ENCODE measurements at regions not wholly inside any gene's neighbourhood (a gene's known extent, or its start where the extent isn't known, plus 50 kb on each side); places are given as distances from the start of the nearest gene placed in this dataset.

DNA sequence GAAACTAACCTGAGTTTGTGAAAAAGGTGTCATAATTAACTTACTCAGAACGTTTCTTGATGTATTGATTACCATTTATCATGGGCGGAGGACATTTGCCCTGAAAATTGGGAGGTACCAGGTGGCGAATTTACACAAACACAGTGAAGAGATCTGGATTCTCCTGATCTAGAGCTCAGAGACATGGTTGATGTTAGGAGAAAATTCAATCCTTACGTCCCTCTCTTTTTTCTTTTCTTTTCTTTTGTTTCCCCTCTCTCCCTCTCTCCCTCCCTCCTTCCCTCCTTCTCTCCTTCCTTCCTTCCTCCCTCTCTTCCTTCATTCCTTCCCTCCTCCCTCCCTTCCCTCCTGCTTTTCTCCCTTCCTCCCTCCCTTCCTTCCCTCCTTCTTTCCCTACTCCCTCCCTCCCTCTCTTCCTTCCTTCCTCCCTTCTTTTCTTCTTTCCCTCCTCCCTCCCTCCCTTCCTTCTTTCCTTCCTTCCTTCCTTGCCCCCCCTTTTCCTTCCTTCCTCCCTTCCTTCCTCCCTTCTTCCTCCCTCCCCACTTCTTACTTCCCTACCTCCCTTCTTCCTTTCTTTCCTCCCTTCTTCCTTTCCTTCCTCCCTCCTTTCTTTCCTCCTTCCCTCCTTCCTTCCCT is 234.1 kb downstream of the OTOR start:
- H3K27me3 Mint-ChIP-seq: no peaks in the 10 kb centered on the region
- no peaks in the 10 kb centered on the region for H3K4me1 Mint-ChIP-seq
- no peak overlapping the region for H3K4me3 Mint-ChIP-seq
- H3K36me3 Mint-ChIP-seq (ENCODE audit: low read depth): no peaks in the 10 kb centered on the region
- no peak overlapping the region for H3K27ac Mint-ChIP-seq
- no peak for ATAC-seq (replicated peaks)
- peaks cover 4% of the 10 kb centered on the region for H3K9me3 Mint-ChIP-seq

DNA sequence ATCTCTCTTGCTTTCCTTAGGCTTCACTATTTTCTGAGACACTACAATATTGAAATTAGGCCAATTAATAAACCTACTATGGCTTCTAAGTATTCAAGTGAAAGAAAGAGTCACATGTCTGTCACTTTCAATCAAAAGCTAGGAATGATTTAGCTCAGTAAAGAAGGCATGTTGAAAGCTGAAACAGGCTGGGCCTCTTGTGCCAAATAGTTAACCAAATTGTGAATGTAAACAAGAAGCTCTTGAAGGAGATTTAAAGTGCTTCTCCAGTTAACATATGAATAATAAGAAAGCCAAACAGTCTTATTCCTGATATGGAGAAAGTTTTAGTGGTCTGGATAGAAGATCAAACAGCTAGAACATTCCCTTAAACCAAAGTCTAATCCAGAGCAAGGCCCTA is 236.3 kb downstream of the OTOR start:
- Mint-ChIP-seq H3K9me3 (peaks cover 4% of the 10 kb centered on the region), H3K36me3 (ENCODE audit: low read depth) (no peaks in the 10 kb centered on the region), H3K4me3 (no peak overlapping the region), H3K4me1 (no peaks in the 10 kb centered on the region), H3K27ac (no peak overlapping the region), H3K27me3 (no peaks in the 10 kb centered on the region)
- ATAC-seq (replicated peaks): no peak

DNA sequence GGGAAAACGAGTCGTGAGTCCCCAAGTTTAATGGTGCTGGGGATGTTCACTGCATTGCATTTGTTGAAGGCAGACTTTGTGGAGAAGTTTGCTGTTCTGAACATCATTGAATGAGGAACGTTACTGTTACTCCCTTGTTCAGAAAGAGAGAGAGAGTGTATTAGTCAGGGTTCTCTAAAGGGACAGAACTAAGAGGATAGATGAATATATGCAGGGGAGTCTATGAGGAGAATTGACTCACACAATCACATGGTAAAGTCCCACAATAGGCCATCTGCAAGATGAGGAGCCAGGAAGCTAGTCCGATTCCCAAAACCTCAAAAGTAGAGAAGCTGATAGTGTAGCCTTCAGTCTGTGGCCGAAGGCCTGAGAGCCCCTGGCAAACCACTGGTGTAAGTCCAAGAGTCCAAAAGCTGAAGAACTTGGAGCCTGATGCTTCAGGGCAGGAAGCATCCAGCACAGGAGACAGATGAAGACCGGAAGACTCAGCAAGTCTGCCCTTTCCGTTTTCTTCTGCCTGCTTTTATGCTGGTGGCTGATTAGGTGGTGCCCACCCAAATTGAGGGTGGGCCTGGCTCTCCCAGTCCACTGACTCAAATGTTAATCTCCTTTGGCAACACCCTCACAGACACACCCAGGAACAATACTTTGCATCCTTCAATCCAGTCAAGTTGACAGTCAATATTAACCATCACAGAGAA is 223.5 kb upstream of the PCSK2 start:
- Mint-ChIP-seq H3K9me3 (peaks cover 4% of the 10 kb centered on the region), H3K4me3 (no peak overlapping the region), H3K4me1 (no peaks in the 10 kb centered on the region), H3K36me3 (ENCODE audit: low read depth) (no peaks in the 10 kb centered on the region), H3K27me3 (no peaks in the 10 kb centered on the region), H3K27ac (no peak overlapping the region)
- no peak for ATAC-seq (replicated peaks)

DNA sequence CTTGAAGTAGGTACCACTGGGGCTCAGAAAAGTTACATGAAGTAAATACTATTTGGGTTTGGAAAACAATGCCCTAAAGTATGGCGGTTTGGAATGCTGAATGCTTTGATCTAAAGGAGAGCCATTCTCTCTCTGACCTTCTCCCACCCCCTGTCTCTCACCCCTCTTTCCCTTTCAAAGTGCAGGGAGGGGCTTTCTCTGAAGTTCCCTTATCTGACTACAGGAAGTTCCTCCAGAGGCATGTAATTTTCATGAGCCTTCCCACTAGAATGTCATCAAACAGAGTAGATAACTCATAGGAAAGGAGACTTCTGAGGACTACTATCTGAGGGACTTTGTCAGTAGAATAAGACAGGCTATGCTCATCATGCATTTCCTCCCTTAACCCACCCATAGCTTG is 216.7 kb upstream of the PCSK2 start:
- peaks cover 3% of the 10 kb centered on the region for H3K27me3 Mint-ChIP-seq
- H3K36me3 Mint-ChIP-seq (ENCODE audit: low read depth): no peaks in the 10 kb centered on the region
- ATAC-seq (replicated peaks): no peak
- no peaks in the 10 kb centered on the region for H3K4me1 Mint-ChIP-seq
- H3K9me3 Mint-ChIP-seq: peaks cover 4% of the 10 kb centered on the region
- no peak overlapping the region for H3K27ac Mint-ChIP-seq
- H3K4me3 Mint-ChIP-seq: no peak overlapping the region

DNA sequence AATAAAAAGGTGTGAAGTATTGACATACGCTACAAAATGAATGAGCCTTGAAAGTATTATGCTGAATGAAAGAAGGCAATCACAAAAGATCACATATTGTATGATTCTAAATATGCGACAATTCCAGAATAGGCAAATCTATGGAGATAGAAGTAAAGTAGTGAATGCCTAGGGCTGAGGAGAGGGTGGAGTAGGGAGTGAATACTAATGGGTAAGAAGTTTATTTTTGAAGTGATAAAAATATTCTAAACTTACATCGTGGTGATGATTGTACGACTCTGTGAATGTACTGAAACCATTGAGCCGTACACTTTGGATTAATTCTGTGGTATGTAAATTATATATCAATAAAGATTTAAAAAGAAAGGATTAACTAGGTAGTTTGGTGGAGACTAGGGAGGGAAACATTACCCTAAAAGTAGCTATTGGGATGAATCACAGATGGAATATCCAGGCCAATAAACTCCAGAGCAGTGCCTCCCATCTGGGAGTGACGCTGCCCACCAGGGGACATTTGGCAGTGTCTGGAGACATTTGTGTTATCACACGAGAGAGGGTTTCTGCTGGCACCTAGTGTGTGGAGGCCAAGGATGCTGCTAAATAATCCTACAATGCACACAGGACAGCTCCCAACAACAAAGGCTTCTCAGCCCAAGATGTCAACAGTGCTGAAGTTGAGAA is 214.2 kb upstream of the PCSK2 start:
- H3K36me3 Mint-ChIP-seq (ENCODE audit: low read depth): no peaks in the 10 kb centered on the region
- no peak for ATAC-seq (replicated peaks)
- no peak overlapping the region for H3K27ac Mint-ChIP-seq
- no peaks in the 10 kb centered on the region for H3K9me3 Mint-ChIP-seq
- no peaks in the 10 kb centered on the region for H3K4me1 Mint-ChIP-seq
- H3K27me3 Mint-ChIP-seq: peaks cover 3% of the 10 kb centered on the region
- H3K4me3 Mint-ChIP-seq: no peak overlapping the region

DNA sequence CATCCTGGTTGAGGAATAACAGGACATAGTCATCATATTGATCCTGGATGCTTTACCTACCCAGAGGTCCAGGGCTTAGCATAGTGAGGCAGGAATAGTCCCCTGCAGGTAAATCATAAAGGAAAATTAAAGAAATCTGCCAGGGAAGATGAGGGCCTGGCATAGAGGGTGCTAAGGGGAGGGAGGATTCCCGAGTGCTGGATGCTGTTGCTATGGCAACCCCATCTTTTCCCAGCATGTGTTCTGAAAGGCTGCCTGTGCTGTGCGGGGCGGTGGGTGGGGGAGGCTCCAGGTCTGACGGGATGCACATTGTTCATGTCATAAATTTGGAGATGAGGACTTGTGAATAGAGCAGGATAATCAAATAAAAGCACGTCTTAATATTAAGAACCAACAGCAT is 212.6 kb upstream of the PCSK2 start:
- no peaks in the 10 kb centered on the region for H3K4me1 Mint-ChIP-seq
- no peaks in the 10 kb centered on the region for H3K36me3 Mint-ChIP-seq (ENCODE audit: low read depth)
- H3K4me3 Mint-ChIP-seq: no peak overlapping the region
- no peak overlapping the region for H3K27ac Mint-ChIP-seq
- no peak for ATAC-seq (replicated peaks)
- H3K9me3 Mint-ChIP-seq: no peaks in the 10 kb centered on the region
- H3K27me3 Mint-ChIP-seq: peaks cover 3% of the 10 kb centered on the region

DNA sequence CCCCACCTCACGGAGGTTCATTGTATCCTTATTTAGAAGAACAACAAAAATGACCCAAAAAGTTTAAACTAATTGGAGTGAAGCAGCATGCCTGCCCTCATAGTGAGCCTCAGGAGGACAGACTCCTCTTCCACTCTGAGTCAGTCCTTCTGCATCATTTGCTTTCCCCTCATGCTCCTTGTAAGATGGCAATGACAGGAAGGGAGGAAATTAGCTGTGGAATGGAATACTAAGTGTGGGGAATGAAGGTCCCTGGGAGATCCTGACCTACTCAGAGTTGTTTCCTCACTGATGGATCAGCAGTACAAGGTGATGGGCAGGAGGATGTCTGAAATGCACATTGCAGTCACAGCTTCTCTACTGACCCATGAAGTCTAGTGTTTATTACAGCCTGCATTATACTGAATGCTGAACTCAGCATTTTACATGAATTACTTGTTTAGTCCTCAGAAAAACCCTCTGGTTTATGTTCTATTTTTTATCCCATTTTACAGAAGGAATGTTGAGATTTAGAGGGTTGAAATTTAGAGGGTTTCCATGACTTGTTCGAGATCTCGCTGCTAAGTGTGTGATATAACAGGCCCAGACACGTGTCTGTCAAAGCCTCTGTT is 212.0 kb upstream of the PCSK2 start:
- no peak overlapping the region for H3K4me3 Mint-ChIP-seq
- peaks cover 3% of the 10 kb centered on the region for H3K27me3 Mint-ChIP-seq
- no peaks in the 10 kb centered on the region for H3K36me3 Mint-ChIP-seq (ENCODE audit: low read depth)
- H3K27ac Mint-ChIP-seq: no peak overlapping the region
- H3K9me3 Mint-ChIP-seq: no peaks in the 10 kb centered on the region
- no peak for ATAC-seq (replicated peaks)
- no peaks in the 10 kb centered on the region for H3K4me1 Mint-ChIP-seq

DNA sequence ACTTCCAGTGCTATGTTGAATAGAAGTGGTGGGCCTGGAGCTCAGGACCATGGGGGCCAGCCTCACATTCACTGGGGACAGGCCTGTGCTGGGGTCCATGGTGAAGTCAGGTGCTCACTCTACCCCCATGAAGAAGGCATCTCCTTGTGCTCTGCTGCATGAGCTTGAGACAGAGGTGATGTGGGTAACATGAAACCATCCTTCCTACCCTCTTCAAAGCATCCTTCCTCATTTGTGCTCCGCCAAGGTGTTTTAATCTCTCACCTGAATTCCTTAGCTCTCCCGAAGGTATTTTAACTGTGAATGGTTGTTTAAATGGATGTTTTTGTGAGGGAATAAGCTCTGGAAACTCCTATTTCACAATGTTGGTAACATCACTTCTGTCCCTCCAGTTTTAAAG is 209.6 kb upstream of the PCSK2 start:
- Mint-ChIP-seq H3K4me3 (no peak overlapping the region), H3K36me3 (ENCODE audit: low read depth) (no peaks in the 10 kb centered on the region), H3K27me3 (peaks cover 5% of the 10 kb centered on the region), H3K9me3 (peaks cover 3% of the 10 kb centered on the region), H3K4me1 (no peaks in the 10 kb centered on the region), H3K27ac (no peak overlapping the region)
- no peak for ATAC-seq (replicated peaks)

DNA sequence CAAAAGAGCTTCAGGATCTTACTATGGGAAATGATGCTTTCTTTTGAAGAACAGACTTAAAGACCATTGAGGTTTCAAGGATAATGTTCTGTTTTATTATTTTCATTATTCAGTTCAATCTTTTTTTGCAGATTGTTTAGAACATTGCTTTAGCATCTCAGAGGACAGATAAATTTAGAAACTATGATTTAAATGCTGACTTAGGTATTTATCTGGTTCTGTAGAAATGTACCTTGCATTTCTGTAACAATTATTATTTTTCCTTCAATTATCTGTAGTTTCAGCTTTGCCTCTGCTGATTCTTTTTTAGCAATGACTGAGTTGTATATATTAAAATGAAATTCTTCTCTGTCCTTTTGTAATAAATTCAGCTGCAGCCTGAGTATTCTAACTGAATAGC is 205.4 kb upstream of the PCSK2 start:
- no peaks in the 10 kb centered on the region for H3K36me3 Mint-ChIP-seq (ENCODE audit: low read depth)
- no peaks in the 10 kb centered on the region for H3K4me1 Mint-ChIP-seq
- ATAC-seq (replicated peaks): no peak
- H3K27ac Mint-ChIP-seq: no peak overlapping the region
- H3K27me3 Mint-ChIP-seq: peaks cover 5% of the 10 kb centered on the region
- peaks cover 3% of the 10 kb centered on the region for H3K9me3 Mint-ChIP-seq
- no peak overlapping the region for H3K4me3 Mint-ChIP-seq

DNA sequence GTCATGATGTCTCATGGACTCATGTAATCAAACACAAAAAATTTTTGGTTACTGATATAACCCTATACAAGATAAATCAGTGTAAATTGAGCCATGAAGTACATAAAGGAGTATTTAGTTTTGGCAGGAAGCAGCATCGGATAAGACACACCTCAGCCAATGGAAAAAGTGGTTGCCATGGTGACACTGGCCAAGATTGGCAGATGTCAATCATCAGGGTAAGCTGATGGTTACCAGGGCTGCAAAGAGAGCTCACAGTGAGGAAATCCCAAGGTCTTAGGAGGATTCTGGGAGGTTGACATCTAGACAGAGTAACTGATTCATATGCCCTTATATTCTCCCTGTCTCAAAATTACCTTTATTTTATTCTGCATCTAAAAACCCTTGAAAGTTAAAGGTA is 203.8 kb upstream of the PCSK2 start:
- no peaks in the 10 kb centered on the region for H3K36me3 Mint-ChIP-seq (ENCODE audit: low read depth)
- H3K9me3 Mint-ChIP-seq: peaks cover 14% of the 10 kb centered on the region
- peaks cover 5% of the 10 kb centered on the region for H3K27me3 Mint-ChIP-seq
- no peak overlapping the region for H3K4me3 Mint-ChIP-seq
- no peak overlapping the region for H3K27ac Mint-ChIP-seq
- H3K4me1 Mint-ChIP-seq: no peaks in the 10 kb centered on the region
- no peak for ATAC-seq (replicated peaks)

DNA sequence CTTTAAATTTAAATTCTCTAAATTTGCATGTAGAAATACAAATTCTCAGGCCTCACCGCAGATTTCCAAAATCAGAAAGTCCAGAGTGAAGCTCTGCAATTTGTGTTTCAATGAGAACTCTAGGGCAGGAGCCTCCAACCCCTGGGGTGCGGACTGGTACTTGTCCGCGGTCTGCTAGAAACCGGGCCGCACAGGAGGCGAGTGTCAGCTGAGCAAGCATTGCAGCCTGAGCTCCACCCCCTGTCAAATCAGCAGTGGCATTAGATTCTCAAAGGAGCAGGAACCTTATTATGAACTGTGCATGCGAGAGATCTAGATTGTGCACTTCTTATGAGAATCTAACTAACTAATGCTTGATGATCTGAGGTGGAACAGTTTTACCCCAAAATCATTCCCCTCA is 203.0 kb upstream of the PCSK2 start:
- H3K9me3 Mint-ChIP-seq: peaks cover 18% of the 10 kb centered on the region
- ATAC-seq (replicated peaks): no peak
- peaks cover 5% of the 10 kb centered on the region for H3K27me3 Mint-ChIP-seq
- H3K27ac Mint-ChIP-seq: no peak overlapping the region
- no peaks in the 10 kb centered on the region for H3K4me1 Mint-ChIP-seq
- no peaks in the 10 kb centered on the region for H3K36me3 Mint-ChIP-seq (ENCODE audit: low read depth)
- no peak overlapping the region for H3K4me3 Mint-ChIP-seq

DNA sequence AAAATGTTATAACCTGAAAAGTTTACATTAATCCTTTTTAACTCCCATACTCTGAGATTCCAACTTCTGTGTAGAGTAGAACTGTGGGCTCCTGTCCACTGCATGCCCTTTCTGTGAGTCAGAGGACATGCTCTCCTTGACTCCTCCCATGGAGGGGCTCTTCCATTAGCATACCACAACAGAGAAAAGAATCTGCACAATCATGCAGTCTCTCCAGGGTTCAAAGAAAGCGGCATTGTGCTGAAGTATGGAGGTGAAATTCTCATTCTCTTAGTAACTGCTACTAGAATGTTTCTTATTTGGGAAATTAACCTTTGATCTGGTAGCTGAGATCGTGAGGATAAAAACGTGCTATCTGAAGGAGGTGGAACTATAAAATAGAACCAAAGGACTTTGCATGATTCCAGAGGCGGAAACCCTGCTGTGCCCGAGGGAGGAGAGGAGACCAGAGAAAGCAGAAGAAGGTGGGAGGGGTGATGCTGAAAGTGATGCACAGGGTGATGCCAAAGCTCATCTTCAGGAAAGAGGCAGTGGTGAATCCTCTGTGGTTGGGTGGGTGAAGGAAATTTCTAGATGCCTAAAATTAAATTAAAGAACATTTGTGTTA is 202.2 kb upstream of the PCSK2 start:
- Mint-ChIP-seq H3K9me3 (peaks cover 21% of the 10 kb centered on the region), H3K4me3 (no peak overlapping the region), H3K4me1 (no peaks in the 10 kb centered on the region), H3K36me3 (ENCODE audit: low read depth) (no peaks in the 10 kb centered on the region), H3K27ac (no peak overlapping the region), H3K27me3 (peaks cover 5% of the 10 kb centered on the region)
- no peak for ATAC-seq (replicated peaks)

DNA sequence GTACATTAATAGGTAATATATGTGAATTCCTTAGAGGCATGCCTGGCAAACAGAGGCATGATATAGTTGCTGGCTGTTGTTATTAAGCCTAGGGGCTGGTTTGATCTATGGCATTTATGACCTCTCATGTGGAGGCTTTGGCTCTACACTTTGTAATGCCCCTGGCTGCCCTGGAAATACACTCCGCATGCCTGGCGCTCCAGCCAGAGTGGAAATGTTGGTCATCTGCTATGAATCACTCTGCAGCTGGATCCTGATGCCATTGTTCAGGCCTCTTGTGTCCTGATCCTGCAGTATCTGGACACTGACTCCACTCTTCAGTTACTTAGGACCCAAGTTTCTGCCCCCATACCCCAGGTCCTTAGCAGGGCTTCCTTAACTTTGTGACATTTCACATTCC is 200.5 kb upstream of the PCSK2 start:
- ATAC-seq (replicated peaks): no peak
- Mint-ChIP-seq H3K9me3 (peaks cover 18% of the 10 kb centered on the region), H3K4me3 (no peak overlapping the region), H3K4me1 (no peaks in the 10 kb centered on the region), H3K36me3 (ENCODE audit: low read depth) (no peaks in the 10 kb centered on the region), H3K27me3 (no peaks in the 10 kb centered on the region), H3K27ac (no peak overlapping the region)

DNA sequence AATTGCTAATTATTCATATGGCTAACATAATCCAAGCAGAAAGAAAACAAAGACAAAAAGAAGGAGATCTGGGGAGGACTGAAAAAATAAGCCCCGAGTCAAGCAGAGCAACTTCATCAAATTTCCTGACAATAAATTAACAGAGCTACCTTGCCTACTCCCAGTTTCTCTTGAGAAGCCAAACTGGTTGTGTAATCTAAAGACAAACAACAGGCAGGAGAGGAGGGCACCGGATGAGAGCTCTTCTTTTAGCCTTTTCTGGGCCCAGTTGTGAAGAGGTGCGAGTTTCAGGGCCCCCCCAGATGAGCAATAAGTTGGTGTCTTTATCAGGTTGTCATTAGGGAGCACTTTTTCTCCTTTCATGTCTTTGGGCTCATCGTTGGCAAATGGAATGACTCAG is 197.1 kb upstream of the PCSK2 start:
- H3K27ac Mint-ChIP-seq: no peak overlapping the region
- H3K9me3 Mint-ChIP-seq: peaks cover 18% of the 10 kb centered on the region
- H3K27me3 Mint-ChIP-seq: no peaks in the 10 kb centered on the region
- no peak overlapping the region for H3K4me3 Mint-ChIP-seq
- no peaks in the 10 kb centered on the region for H3K36me3 Mint-ChIP-seq (ENCODE audit: low read depth)
- ATAC-seq (replicated peaks): no peak
- H3K4me1 Mint-ChIP-seq: no peaks in the 10 kb centered on the region

DNA sequence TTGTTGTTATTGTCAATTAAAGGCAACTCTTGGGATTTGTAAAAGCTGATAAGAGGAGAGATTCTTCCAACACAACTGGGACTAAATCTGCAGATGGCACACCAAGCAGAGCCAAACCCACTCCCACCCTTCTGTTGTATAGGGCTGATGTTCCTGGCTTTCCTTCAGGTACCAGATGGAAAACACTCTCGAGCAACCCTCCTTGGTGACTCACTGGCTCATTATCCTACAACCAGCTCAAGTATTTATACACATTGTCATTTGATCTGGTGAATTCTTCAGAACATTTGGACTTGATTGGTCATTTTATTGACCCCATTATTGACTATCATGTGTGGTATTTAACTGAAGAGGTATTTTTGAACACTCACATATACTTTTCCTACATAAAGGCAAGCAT is 190.3 kb upstream of the PCSK2 start:
- H3K4me1 Mint-ChIP-seq: no peaks in the 10 kb centered on the region
- no peak overlapping the region for H3K27ac Mint-ChIP-seq
- no peak overlapping the region for H3K4me3 Mint-ChIP-seq
- H3K36me3 Mint-ChIP-seq (ENCODE audit: low read depth): no peaks in the 10 kb centered on the region
- no peak for ATAC-seq (replicated peaks)
- peaks cover 3% of the 10 kb centered on the region for H3K9me3 Mint-ChIP-seq
- peaks cover 6% of the 10 kb centered on the region for H3K27me3 Mint-ChIP-seq

Measured in activated T-helper 17 cell treated with anti-CD3 and anti-CD28 coated beads, Interleukin-2, amount 50 U/mL, for 72 hours (primary cell).